ENCODE measurements at regions not wholly inside any gene's neighbourhood (a gene's known extent, or its start where the extent isn't known, plus 50 kb on each side); places are given as distances from the start of the nearest gene placed in this dataset.

DNA sequence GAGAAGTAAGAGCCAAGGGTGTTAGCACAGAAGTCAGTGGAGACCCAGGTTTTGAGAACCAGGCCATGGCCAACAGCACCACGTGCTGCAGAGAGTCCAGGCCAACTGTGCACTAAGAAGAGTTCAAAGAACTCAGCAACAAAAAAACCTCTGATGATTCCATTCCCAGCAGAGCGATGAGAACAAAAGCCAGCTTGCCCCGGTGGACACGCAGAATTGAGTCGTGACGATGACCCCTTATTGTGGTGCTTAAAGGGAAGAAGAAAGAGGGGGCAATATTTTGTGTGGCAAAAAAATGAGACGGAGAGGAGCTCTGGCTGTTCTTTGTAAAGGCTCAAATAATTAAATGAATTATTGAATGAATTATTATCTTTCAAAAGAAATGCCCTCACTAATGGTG, 468.3 kb upstream of the AUTS2 start:
- Histone ChIP-seq H3K36me3 (ENCODE audit: insufficient read depth, low read length) (no peaks in the 10 kb centered on the region), H3K4me3 (ENCODE audit: low read length) (no peak overlapping the region), H3K27me3 (ENCODE audit: control insufficient read depth, insufficient read depth, low read length) (no peaks in the 10 kb centered on the region), H3K9ac (ENCODE audit: low read depth, low read length) (no peak overlapping the region), H3K9me3 (replicated peaks; ENCODE audit: low read length) (peaks cover 2% of the 10 kb centered on the region), H3K4me1 (ENCODE audit: control insufficient read depth, insufficient read depth, low read length) (no peaks in the 10 kb centered on the region), H3K4me2 (ENCODE audit: low read length) (no peak overlapping the region)

DNA sequence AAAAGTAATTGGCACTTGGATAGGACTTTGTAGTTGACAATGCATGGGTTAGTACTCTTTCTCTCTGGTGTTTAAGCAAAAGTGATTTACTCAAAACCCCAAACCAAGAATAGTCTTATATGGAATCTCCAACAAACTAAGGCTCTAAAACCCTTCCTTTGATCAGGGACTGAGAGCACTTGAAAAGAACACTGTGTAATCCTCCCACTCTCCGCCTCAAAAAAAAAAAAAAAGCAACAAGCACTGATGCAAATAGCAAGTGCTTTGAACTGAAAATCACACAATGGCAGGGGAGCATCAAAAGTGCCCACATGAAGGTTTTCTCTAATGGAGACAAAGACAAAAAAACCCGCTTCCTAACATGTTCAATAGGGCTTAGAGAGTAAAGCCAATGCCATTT, 467.9 kb upstream of the AUTS2 start:
- no peaks in the 10 kb centered on the region for H3K4me1 ChIP-seq (ENCODE audit: control insufficient read depth, insufficient read depth, low read length)
- no peak overlapping the region for H3K9ac ChIP-seq (ENCODE audit: low read depth, low read length)
- peaks cover 2% of the 10 kb centered on the region for H3K9me3 ChIP-seq (replicated peaks; ENCODE audit: low read length)
- no peaks in the 10 kb centered on the region for H3K36me3 ChIP-seq (ENCODE audit: insufficient read depth, low read length)
- H3K4me2 ChIP-seq (ENCODE audit: low read length) = no peak overlapping the region
- no peak overlapping the region for H3K4me3 ChIP-seq (ENCODE audit: low read length)
- no peaks in the 10 kb centered on the region for H3K27me3 ChIP-seq (ENCODE audit: control insufficient read depth, insufficient read depth, low read length)

DNA sequence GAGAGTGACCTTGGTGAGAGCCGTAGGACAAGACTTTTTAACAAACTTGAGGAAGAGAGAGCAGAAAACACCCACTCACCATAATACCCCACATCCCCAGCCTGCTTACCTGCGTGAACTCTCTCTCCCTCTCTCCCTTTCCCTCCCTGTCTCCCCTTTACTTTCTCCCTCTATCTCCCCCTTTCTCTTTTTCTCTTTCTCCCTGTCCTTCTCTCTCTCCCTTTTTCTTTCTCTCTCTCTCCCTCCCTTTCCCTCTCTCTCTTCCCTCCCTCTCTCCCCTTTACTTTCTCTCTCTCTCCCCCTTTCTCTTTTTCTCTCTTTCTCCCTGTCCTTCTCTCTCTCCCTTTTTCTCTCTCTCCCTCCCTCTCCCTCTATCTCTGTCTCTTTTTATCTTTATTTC, 464.0 kb upstream of the AUTS2 start:
- H3K36me3 ChIP-seq (ENCODE audit: insufficient read depth, low read length) = no peaks in the 10 kb centered on the region
- H3K9ac ChIP-seq (ENCODE audit: low read depth, low read length) = no peak overlapping the region
- peaks cover 2% of the 10 kb centered on the region for H3K9me3 ChIP-seq (replicated peaks; ENCODE audit: low read length)
- no peak overlapping the region for H3K4me2 ChIP-seq (ENCODE audit: low read length)
- H3K4me1 ChIP-seq (ENCODE audit: control insufficient read depth, insufficient read depth, low read length) = no peaks in the 10 kb centered on the region
- no peaks in the 10 kb centered on the region for H3K27me3 ChIP-seq (ENCODE audit: control insufficient read depth, insufficient read depth, low read length)
- H3K4me3 ChIP-seq (ENCODE audit: low read length) = no peak overlapping the region

DNA sequence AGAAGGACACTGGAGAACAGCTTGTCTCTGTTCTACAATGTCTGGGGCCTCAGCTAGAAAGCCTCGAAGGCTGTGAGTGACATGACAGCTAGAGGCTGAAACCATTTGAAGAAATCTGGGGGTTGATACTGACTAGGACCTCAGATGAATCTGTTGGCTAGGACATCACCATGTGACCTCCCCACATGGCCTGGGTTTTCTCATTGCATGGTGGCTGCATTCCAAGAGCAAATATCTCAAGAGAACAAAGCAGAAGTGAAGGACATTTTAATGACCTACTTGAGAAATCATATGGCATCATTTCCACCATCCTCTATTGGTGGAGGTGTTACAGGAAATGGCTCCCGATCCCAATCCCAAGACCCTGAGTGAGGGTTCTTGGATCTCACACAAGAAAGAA, 450.6 kb upstream of the AUTS2 start:
- no peak overlapping the region for H3K4me2 ChIP-seq (ENCODE audit: low read length)
- H3K27me3 ChIP-seq (ENCODE audit: control insufficient read depth, insufficient read depth, low read length) = no peaks in the 10 kb centered on the region
- no peaks in the 10 kb centered on the region for H3K36me3 ChIP-seq (ENCODE audit: insufficient read depth, low read length)
- no peak overlapping the region for H3K9ac ChIP-seq (ENCODE audit: low read depth, low read length)
- H3K4me1 ChIP-seq (ENCODE audit: control insufficient read depth, insufficient read depth, low read length) = no peaks in the 10 kb centered on the region
- no peak overlapping the region for H3K4me3 ChIP-seq (ENCODE audit: low read length)
- no peaks in the 10 kb centered on the region for H3K9me3 ChIP-seq (replicated peaks; ENCODE audit: low read length)

DNA sequence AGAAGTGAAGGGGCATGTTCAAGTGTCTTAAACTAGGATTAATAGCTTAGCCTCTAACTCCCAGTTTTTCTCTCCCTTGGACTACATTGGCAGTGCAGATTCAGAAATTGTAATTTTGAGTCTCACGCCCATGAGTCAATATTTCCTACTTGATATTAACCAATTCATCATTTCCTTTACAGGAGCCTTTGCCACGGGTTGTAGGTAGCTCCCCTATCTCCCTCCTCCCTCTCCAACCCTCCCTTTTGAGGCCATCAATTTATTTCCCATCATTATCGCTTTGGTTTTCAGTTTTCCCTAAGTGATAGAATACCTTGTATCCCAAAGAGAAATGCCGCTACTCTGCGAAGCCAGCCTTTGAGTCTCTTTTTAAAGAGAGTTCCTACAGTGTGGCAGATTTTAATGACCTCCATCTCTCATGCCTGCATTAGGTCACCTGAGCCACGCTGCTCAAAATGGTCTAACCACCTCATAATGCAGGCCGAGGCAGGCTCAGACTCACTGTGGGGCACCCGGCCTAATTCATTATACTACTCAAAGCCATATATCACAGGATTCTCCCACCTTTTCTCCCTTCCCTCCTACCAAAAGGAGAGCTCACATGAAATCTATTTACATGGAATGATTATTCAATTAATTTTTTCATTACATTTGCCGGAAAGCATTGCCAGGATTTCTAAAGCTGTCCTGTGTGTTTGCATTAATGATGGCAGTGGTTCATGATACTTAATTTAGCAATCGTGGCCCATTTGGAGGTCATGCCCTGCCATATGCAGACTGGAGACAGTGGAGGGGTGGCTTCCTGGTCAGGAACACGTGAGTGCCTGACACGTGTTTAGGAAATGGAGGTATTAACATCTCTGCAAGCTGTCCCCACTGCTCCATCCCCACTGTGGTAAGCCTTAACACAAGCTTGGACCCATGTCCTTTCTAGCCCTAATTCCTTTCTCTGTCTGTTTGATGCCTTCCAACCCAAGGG, 448.2 kb upstream of the AUTS2 start:
- no peak overlapping the region for H3K4me2 ChIP-seq (ENCODE audit: low read length)
- no peaks in the 10 kb centered on the region for H3K36me3 ChIP-seq (ENCODE audit: insufficient read depth, low read length)
- H3K27me3 ChIP-seq (ENCODE audit: control insufficient read depth, insufficient read depth, low read length) = no peaks in the 10 kb centered on the region
- H3K9ac ChIP-seq (ENCODE audit: low read depth, low read length) = no peak overlapping the region
- no peak overlapping the region for H3K4me3 ChIP-seq (ENCODE audit: low read length)
- no peaks in the 10 kb centered on the region for H3K9me3 ChIP-seq (replicated peaks; ENCODE audit: low read length)
- no peaks in the 10 kb centered on the region for H3K4me1 ChIP-seq (ENCODE audit: control insufficient read depth, insufficient read depth, low read length)

DNA sequence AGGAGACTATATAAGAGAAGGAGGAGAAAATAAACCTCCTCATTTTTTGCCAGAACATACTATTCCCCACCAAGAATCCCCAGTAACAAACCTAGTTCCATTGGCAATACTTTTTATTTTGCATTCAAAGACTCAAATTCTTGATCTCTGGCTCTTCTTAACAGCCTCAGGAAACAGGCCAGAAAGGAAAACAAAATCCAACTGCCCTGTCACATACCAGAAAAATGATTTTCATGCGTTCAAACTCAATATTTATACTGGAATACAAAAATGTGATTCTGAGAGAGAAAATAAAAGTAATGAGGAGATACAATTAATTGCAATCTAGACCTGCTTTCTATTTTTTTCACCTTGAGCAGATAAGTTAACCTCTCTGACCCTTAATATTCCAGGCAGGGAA, 435.9 kb upstream of the AUTS2 start:
- Histone ChIP-seq H3K9ac (ENCODE audit: low read depth, low read length) (no peak overlapping the region), H3K4me3 (ENCODE audit: low read length) (no peak overlapping the region), H3K36me3 (ENCODE audit: insufficient read depth, low read length) (no peaks in the 10 kb centered on the region), H3K4me2 (ENCODE audit: low read length) (no peak overlapping the region), H3K27me3 (ENCODE audit: control insufficient read depth, insufficient read depth, low read length) (no peaks in the 10 kb centered on the region), H3K4me1 (ENCODE audit: control insufficient read depth, insufficient read depth, low read length) (no peaks in the 10 kb centered on the region), H3K9me3 (replicated peaks; ENCODE audit: low read length) (peaks cover 3% of the 10 kb centered on the region)

DNA sequence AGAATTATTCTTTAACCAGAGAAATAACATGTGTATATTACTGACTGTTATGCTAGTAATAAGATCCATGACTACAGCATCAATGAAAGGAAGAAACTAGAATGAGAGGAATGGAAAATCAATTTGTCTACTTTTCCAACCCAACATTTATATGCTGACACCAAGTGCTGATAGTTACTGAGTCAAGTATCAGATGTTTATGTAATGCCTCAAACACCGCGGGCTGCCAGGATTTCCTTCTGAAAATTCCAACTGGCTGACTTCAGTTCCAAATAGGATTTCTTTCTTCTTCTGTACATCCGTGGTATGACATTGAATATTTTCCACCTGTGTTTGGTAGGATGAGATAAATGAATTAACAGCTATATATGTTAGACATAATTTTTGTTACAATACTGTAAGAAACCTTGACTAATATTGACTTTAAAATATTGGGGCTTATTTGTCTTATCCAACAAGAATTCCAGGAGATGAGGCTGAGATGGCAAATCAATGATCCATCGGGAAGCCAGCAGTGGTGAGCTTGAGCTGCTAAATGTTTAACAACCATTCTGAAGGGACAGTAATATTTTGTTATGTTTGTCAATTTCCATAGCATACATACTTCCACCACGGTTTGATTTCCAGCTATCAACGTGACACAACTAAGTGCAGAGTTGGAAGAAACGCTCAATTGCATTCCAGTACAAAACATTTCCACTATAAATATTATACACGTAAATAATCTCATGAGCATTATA, 435.2 kb upstream of the AUTS2 start:
- Histone ChIP-seq H3K9ac (ENCODE audit: low read depth, low read length) (no peak overlapping the region), H3K4me1 (ENCODE audit: control insufficient read depth, insufficient read depth, low read length) (no peaks in the 10 kb centered on the region), H3K4me2 (ENCODE audit: low read length) (no peak overlapping the region), H3K36me3 (ENCODE audit: insufficient read depth, low read length) (no peaks in the 10 kb centered on the region), H3K9me3 (replicated peaks; ENCODE audit: low read length) (peaks cover 3% of the 10 kb centered on the region), H3K4me3 (ENCODE audit: low read length) (no peak overlapping the region), H3K27me3 (ENCODE audit: control insufficient read depth, insufficient read depth, low read length) (no peaks in the 10 kb centered on the region)

DNA sequence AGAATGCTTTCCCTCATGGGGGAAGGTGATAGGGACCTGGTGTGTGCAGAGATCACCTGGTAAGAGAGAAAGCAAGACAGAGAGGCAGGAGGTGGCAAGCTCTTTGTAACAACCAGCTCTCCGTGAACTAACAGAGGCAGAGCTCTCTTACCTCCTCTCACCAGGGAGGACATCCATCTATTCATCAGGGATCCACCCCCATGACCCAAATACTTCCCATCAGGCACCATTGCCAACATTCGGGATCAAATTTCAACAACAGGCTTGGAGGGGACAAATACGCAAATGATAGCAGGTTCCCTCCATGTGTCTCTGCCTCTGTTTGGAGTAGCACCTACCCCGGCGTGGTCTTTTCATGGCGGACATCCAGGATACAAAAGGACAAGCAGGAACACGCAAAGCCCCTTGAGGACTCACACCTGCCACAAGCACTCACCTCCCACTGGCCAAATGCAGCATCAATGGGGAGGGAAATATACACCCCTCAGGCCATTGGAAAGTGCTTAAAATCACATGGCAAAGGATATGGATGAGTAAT, 431.2 kb upstream of the AUTS2 start:
- no peaks in the 10 kb centered on the region for H3K36me3 ChIP-seq (ENCODE audit: insufficient read depth, low read length)
- no peaks in the 10 kb centered on the region for H3K4me1 ChIP-seq (ENCODE audit: control insufficient read depth, insufficient read depth, low read length)
- H3K4me2 ChIP-seq (ENCODE audit: low read length) = no peak overlapping the region
- H3K9ac ChIP-seq (ENCODE audit: low read depth, low read length) = no peak overlapping the region
- H3K27me3 ChIP-seq (ENCODE audit: control insufficient read depth, insufficient read depth, low read length) = no peaks in the 10 kb centered on the region
- no peak overlapping the region for H3K4me3 ChIP-seq (ENCODE audit: low read length)
- H3K9me3 ChIP-seq (replicated peaks; ENCODE audit: low read length) = no peaks in the 10 kb centered on the region

DNA sequence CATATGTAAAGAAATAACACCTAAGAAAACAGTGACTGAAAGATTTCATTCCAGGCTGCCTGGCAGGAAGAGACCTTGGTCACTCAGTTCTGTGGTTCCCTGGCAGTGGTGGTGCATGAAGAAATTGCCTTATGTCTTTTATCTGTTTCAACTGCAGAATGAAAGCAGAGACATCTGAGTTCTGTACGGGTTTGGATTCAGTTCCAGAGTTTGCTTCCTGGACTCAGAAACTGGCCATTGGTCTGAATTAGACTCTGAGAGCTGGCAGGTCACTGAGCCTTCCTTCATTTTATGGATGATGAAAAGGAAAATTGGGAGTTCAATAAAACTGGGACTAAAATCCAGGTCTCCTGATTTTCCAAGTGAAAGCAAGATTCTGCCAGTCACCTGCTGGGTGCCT, 428.9 kb upstream of the AUTS2 start:
- H3K9me3 ChIP-seq (replicated peaks; ENCODE audit: low read length) = no peaks in the 10 kb centered on the region
- H3K9ac ChIP-seq (ENCODE audit: low read depth, low read length) = no peak overlapping the region
- no peak overlapping the region for H3K4me2 ChIP-seq (ENCODE audit: low read length)

DNA sequence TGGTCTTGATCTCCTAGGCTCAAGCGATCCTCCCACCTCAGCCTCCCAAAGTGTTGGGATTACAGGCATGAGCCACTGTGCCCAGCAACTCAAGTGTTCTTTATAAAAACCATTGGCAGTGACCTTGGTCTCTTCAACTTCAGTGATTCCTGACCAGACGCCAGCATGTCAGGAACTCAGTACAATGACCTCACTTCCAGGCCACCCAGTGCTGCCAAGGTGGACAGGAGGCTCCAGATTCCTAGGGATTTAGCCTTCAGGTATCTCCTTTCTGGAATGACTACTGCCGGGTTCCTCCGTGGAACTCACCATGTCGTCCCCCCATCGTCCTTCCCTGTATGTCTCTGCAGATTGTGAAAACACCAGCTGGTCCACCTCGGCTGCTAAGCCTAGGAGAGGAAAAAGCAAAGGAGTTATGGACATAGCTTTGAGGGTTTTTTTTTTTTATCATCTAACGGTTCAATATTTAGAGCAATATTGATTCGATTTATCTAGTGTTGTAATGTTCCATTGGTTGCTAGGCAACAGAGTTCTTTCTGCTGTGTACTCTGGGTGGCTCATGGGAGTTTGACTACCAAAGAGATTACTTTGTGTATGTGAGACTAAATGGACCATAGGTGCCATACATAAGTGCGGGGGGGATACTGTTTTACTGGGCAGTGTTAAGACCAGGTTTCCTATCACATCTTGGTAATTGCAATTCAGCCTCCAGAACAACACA, 425.8 kb upstream of the AUTS2 start:
- Histone ChIP-seq H3K4me2 (ENCODE audit: low read length) (no peak overlapping the region), H3K4me1 (ENCODE audit: control insufficient read depth, insufficient read depth, low read length) (no peaks in the 10 kb centered on the region), H3K36me3 (ENCODE audit: insufficient read depth, low read length) (no peaks in the 10 kb centered on the region), H3K4me3 (ENCODE audit: low read length) (no peak overlapping the region), H3K27me3 (ENCODE audit: control insufficient read depth, insufficient read depth, low read length) (no peaks in the 10 kb centered on the region), H3K9ac (ENCODE audit: low read depth, low read length) (no peak overlapping the region), H3K9me3 (replicated peaks; ENCODE audit: low read length) (no peaks in the 10 kb centered on the region)

More for the DNA sequence above, 428.9 kb upstream of the AUTS2 start:
- H3K4me3 ChIP-seq (ENCODE audit: low read length) = no peak overlapping the region
- H3K4me1 ChIP-seq (ENCODE audit: control insufficient read depth, insufficient read depth, low read length) = no peaks in the 10 kb centered on the region
- H3K36me3 ChIP-seq (ENCODE audit: insufficient read depth, low read length) = no peaks in the 10 kb centered on the region
- no peaks in the 10 kb centered on the region for H3K27me3 ChIP-seq (ENCODE audit: control insufficient read depth, insufficient read depth, low read length)

DNA sequence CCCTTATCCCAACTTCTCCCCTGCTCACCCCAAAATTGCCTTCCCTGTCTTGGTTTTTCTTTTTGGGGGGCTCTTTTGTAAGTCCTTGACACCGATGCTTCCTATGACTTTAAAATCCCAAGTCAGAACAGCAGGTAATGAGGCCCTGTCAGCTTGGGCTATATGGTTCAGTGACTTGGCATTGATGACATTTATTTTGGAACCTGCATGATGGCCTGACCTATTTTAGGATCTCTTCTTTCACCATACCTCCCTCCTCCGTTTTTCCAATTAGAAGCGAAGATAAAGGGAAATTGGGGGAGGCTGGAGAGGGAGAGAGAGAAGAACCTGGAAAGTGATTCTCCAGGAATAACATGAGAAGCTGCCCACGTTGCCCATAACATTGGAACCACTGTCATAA, 424.9 kb upstream of the AUTS2 start:
- Histone ChIP-seq H3K9me3 (replicated peaks; ENCODE audit: low read length) (no peaks in the 10 kb centered on the region), H3K4me2 (ENCODE audit: low read length) (no peak overlapping the region), H3K36me3 (ENCODE audit: insufficient read depth, low read length) (no peaks in the 10 kb centered on the region), H3K9ac (ENCODE audit: low read depth, low read length) (no peak overlapping the region), H3K27me3 (ENCODE audit: control insufficient read depth, insufficient read depth, low read length) (no peaks in the 10 kb centered on the region), H3K4me3 (ENCODE audit: low read length) (no peak overlapping the region), H3K4me1 (ENCODE audit: control insufficient read depth, insufficient read depth, low read length) (no peaks in the 10 kb centered on the region)

All from skeletal muscle satellite cell (primary cell).